SK-N-SH (cell line): ENCODE measurements at regions not wholly inside any gene's neighbourhood (a gene's known extent, or its start where the extent isn't known, plus 50 kb on each side); places are given as distances from the start of the nearest gene placed in this dataset.

Experiments
- CTCF ChIA-PET: fragments of 300-600, 350-600 bp; formaldehyde crosslinking; extraction: SDS; loops from one replicate; lab custom pipeline; 2021; lab: Yijun Ruan, JAX
- POLR2A ChIA-PET: fragments of 350-600 bp; sonication (Branson Sonifier 250); formaldehyde crosslinking; extraction: SDS; loops from one replicate; lab custom pipeline; 2020; ENCODE audit warnings: antibody characterized with exemption, inconsistent platforms; lab: Yijun Ruan, JAX
- DNase-seq: peaks from one replicate; pipeline ENCODE4 v3.0.0; 2012
- H2AFZ ChIP-seq: fragments of 200-600 bp; sonication (generic); 2 replicates; pipeline ENCODE4 v1.8.1; 2016; ENCODE audit warnings: antibody characterized with exemption, mild to moderate bottlenecking, low read depth
- H3F3A ChIP-seq: fragments of 200-600 bp; sonication (generic); replicated peaks from 2 replicates; pipeline ENCODE3; 2016; ENCODE audit warnings: antibody characterized with exemption, mild to moderate bottlenecking; ENCODE audit not compliant: insufficient read depth
- H3K27ac ChIP-seq, 2 experiments: fragments of 200-500 bp in 1 of 2; fragments of 200-600 bp in 1 of 2; sonication (Bioruptor generic) in 1 of 2; sonication (generic), shearing (Covaris generic) in 1 of 2; 2 replicates each; pipeline versions ENCODE4 v1.5.1 to v1.6.1; 2014 to 2016; ENCODE audit warnings: low read depth in 2 of 2, inconsistent platforms in 1 of 2, low read length in 1 of 2, mild to moderate bottlenecking in 1 of 2, mixed read lengths in 1 of 2
- H3K27me3 ChIP-seq: fragments of 200-600 bp; sonication (generic), shearing (Covaris generic); 2 replicates; pipeline ENCODE4 v1.6.1; 2016; ENCODE audit warnings: mixed run types; ENCODE audit not compliant: insufficient read depth
- H3K36me3 ChIP-seq, 2 experiments: fragments of 200-500 bp in 1 of 2; fragments of 200-600 bp in 1 of 2; sonication (Bioruptor generic) in 1 of 2; sonication (generic) in 1 of 2; replicated peaks in 1 of 2; 2 replicates each; pipeline versions ENCODE3 to v1.5.1; 2014 to 2016; ENCODE audit warnings: low read length in 1 of 2, mild to moderate bottlenecking in 1 of 2; ENCODE audit not compliant: insufficient read depth in 2 of 2, control insufficient read depth in 1 of 2
- H3K4me1 ChIP-seq, 2 experiments: fragments of 200-500 bp in 1 of 2; fragments of 200-600 bp in 1 of 2; sonication (Bioruptor generic) in 1 of 2; sonication (generic), shearing (Covaris generic) in 1 of 2; 2 replicates each; pipeline versions ENCODE4 v1.5.1 to v1.6.1; 2014 to 2016; ENCODE audit warnings: low read depth in 1 of 2, low read length in 1 of 2, mixed run types in 1 of 2; ENCODE audit not compliant: insufficient read depth in 2 of 2, control insufficient read depth in 1 of 2
- H3K4me2 ChIP-seq: fragments of 200-600 bp; sonication (generic), shearing (Covaris generic); 2 replicates; pipeline ENCODE4 v1.6.1; 2017; ENCODE audit warnings: mixed run types
- H3K4me3 ChIP-seq, 2 experiments: fragments of 200-500 bp in 1 of 2; fragments of 200-600 bp in 1 of 2; sonication (Bioruptor generic) in 1 of 2; sonication (generic), shearing (Covaris generic) in 1 of 2; 2 replicates each; pipeline versions ENCODE4 v1.5.1 to v1.8.1; 2014 to 2016; ENCODE audit warnings: low read depth in 2 of 2, inconsistent platforms in 1 of 2, low read length in 1 of 2, mild to moderate bottlenecking in 1 of 2, mixed read lengths in 1 of 2, moderate library complexity in 1 of 2
- H3K79me2 ChIP-seq: fragments of 200-600 bp; sonication (generic); 2 replicates; pipeline ENCODE4 v1.8.1; 2017; ENCODE audit warnings: mild to moderate bottlenecking; ENCODE audit not compliant: insufficient read depth
- H3K9ac ChIP-seq: fragments of 200-600 bp; sonication (generic); 2 replicates; pipeline ENCODE4 v1.6.1; 2017; ENCODE audit warnings: mixed run types
- H3K9me2 ChIP-seq: fragments of 200-600 bp; sonication (generic); 2 replicates; pipeline ENCODE4 v1.6.1; 2017; ENCODE audit warnings: mixed run types
- H3K9me3 ChIP-seq: fragments of 200-600 bp; sonication (generic); 2 replicates; pipeline ENCODE4 v1.6.1; 2017; ENCODE audit warnings: mixed run types, mild to moderate bottlenecking, moderate library complexity
- H4K20me1 ChIP-seq: fragments of 200-600 bp; sonication (generic); 2 replicates; pipeline ENCODE4 v1.6.1; 2017; ENCODE audit warnings: mild to moderate bottlenecking, mixed run types; ENCODE audit not compliant: insufficient read depth
- ELF1 ChIP-seq: IDR thresholded peaks from 2 replicates; pipeline ENCODE4 v1.4.0; 2012
- FOXJ3 ChIP-seq: sonication (generic); formaldehyde crosslinking; IDR thresholded peaks from 2 replicates; pipeline ENCODE4 v1.5.1; 2020; ENCODE audit warnings: mild to moderate bottlenecking, missing genetic modification reagents
- GABPA ChIP-seq: IDR thresholded peaks from 2 replicates; pipeline ENCODE4 v1.4.0; 2012; ENCODE audit warnings: low read depth, mild to moderate bottlenecking
- NFIC ChIP-seq: IDR thresholded peaks from 2 replicates; pipeline ENCODE4 v1.4.0; 2012; ENCODE audit warnings: borderline replicate concordance
- RXRA ChIP-seq: IDR thresholded peaks from 2 replicates; pipeline ENCODE4 v1.4.0; 2012; ENCODE audit warnings: low read depth, mild to moderate bottlenecking, borderline replicate concordance
- TAF1 ChIP-seq: IDR thresholded peaks from 2 replicates; pipeline ENCODE4 v1.6.1; 2012; ENCODE audit warnings: low read depth, mild to moderate bottlenecking, low read length, moderate library complexity, borderline replicate concordance
- WGBS: methylation state at CpG from one replicate; pipeline ENCODE4 v1.1.6; 2017; ENCODE audit warnings: low lambda C conversion rate; 5-methylcytosine and 5-hydroxymethylcytosine counted together
- TF ChIP-seq, protein P1 (sequence below): fragments of 200-600 bp; sonication (generic); IDR thresholded peaks from 2 replicates; pipeline ENCODE4 v1.6.1; 2017; ENCODE audit warnings: antibody characterized with exemption, mild to moderate bottlenecking, moderate library complexity
- TF ChIP-seq, protein P2 (sequence below): fragments of 150-350 bp; IDR thresholded peaks from 2 replicates; pipeline ENCODE4 v1.6.1; 2017; ENCODE audit warnings: antibody characterized with exemption, low read length, low read depth, borderline replicate concordance
- TF ChIP-seq, protein P3 (sequence below): IDR thresholded peaks from 2 replicates; pipeline ENCODE4 v1.6.1; 2012; ENCODE audit warnings: mild to moderate bottlenecking, low read depth, low read length, moderate library complexity
- TF ChIP-seq, protein P4 (sequence below): fragments of 150-350 bp; IDR thresholded peaks from 2 replicates; pipeline ENCODE4 v1.6.1; 2016; ENCODE audit warnings: mild to moderate bottlenecking, low read depth, low read length

DNA sequence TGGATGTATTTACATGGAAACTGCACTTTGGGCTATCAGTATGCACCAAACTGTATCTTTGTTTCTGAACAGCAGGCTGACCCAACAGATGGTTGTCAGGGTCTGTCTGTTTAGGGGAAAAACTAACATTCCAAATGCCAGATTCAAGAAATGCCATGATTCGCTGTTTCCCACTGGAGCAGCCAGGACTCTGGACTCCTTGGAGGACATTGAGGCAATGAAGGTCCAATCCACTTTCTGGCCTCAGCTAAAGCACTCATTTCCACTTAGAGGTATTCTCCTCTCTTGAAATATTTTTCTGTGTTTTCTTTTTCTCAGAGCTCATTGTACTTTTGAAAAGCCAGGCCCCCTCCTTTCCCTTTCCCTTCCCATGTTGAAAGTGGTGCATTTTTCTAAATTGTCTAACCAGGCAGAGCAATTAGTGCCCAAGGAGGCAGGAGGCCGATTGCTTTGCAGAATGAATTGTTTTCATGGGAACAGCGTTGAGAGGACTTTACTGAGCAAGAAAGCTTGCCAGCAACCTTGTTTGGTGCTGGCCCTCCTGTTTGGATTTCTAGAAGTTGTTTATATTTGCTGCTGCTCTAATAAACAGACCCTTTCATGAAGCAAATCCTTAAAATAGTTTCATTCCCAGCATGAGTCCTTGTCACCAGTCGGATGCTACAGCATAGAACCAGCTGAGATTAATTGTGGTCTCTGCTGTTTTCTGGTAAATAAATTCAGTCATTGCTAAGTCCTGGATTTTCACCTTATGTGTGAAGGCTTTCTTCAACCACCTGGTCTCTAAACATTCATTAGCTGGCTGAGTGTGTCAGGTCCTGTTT lies 132.8 kb upstream of the TAF11L2 start:
- Histone ChIP-seq H3K9me2 (no peaks in the 10 kb centered on the region), H2AFZ (no peak overlapping the region), H3K36me3 (no peaks in the 10 kb centered on the region), H3K4me2 (no peak overlapping the region), H3K27ac (no peak overlapping the region), H3K9me3 (no peaks in the 10 kb centered on the region), H3K79me2 (no peaks in the 10 kb centered on the region), H3K4me3 (no peak overlapping the region), H3K27me3 (no peaks in the 10 kb centered on the region), H3F3A (no peaks in the 10 kb centered on the region), H3K9ac (no peak overlapping the region), H3K4me1 (no peaks in the 10 kb centered on the region; a peak in 1 of 4 replicates), H4K20me1 (no peaks in the 10 kb centered on the region)
- TF ChIP-seq TAF1 (no peak), FOXJ3 (CRISPR knock-in tag) (no peak), NFIC (no peak), RXRA (no peak), GABPA (no peak), ELF1 (no peak)
- TF ChIP-seq, protein P1, sequence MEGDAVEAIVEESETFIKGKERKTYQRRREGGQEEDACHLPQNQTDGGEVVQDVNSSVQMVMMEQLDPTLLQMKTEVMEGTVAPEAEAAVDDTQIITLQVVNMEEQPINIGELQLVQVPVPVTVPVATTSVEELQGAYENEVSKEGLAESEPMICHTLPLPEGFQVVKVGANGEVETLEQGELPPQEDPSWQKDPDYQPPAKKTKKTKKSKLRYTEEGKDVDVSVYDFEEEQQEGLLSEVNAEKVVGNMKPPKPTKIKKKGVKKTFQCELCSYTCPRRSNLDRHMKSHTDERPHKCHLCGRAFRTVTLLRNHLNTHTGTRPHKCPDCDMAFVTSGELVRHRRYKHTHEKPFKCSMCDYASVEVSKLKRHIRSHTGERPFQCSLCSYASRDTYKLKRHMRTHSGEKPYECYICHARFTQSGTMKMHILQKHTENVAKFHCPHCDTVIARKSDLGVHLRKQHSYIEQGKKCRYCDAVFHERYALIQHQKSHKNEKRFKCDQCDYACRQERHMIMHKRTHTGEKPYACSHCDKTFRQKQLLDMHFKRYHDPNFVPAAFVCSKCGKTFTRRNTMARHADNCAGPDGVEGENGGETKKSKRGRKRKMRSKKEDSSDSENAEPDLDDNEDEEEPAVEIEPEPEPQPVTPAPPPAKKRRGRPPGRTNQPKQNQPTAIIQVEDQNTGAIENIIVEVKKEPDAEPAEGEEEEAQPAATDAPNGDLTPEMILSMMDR = no peak
- TF ChIP-seq, protein P2, sequence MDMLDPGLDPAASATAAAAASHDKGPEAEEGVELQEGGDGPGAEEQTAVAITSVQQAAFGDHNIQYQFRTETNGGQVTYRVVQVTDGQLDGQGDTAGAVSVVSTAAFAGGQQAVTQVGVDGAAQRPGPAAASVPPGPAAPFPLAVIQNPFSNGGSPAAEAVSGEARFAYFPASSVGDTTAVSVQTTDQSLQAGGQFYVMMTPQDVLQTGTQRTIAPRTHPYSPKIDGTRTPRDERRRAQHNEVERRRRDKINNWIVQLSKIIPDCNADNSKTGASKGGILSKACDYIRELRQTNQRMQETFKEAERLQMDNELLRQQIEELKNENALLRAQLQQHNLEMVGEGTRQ = no peak
- TF ChIP-seq, protein P3, sequence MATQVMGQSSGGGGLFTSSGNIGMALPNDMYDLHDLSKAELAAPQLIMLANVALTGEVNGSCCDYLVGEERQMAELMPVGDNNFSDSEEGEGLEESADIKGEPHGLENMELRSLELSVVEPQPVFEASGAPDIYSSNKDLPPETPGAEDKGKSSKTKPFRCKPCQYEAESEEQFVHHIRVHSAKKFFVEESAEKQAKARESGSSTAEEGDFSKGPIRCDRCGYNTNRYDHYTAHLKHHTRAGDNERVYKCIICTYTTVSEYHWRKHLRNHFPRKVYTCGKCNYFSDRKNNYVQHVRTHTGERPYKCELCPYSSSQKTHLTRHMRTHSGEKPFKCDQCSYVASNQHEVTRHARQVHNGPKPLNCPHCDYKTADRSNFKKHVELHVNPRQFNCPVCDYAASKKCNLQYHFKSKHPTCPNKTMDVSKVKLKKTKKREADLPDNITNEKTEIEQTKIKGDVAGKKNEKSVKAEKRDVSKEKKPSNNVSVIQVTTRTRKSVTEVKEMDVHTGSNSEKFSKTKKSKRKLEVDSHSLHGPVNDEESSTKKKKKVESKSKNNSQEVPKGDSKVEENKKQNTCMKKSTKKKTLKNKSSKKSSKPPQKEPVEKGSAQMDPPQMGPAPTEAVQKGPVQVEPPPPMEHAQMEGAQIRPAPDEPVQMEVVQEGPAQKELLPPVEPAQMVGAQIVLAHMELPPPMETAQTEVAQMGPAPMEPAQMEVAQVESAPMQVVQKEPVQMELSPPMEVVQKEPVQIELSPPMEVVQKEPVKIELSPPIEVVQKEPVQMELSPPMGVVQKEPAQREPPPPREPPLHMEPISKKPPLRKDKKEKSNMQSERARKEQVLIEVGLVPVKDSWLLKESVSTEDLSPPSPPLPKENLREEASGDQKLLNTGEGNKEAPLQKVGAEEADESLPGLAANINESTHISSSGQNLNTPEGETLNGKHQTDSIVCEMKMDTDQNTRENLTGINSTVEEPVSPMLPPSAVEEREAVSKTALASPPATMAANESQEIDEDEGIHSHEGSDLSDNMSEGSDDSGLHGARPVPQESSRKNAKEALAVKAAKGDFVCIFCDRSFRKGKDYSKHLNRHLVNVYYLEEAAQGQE = no peak
- TF ChIP-seq, protein P4, sequence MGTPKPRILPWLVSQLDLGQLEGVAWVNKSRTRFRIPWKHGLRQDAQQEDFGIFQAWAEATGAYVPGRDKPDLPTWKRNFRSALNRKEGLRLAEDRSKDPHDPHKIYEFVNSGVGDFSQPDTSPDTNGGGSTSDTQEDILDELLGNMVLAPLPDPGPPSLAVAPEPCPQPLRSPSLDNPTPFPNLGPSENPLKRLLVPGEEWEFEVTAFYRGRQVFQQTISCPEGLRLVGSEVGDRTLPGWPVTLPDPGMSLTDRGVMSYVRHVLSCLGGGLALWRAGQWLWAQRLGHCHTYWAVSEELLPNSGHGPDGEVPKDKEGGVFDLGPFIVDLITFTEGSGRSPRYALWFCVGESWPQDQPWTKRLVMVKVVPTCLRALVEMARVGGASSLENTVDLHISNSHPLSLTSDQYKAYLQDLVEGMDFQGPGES = no peak
- DNase-seq = no peak
- CTCF ChIA-PET = no interaction called here
- POLR2A ChIA-PET = no interaction called here
- WGBS = 35% methylated on average over 4 of the region's 4 CpGs
